ENCODE measurements at regions not wholly inside any gene's neighbourhood (a gene's known extent, or its start where the extent isn't known, plus 50 kb on each side); places are given as distances from the start of the nearest gene placed in this dataset.

- TF ChIP-seq POLR2A (IDR thresholded peaks at IDR 0.05; ENCODE audit: low read depth, low read length) (no peak), SPI1 (IDR thresholded peaks at IDR 0.05; ENCODE audit: low read depth, low read length) (peak; percentile 100), POLR2AphosphoS5 (IDR thresholded peaks at IDR 0.05; ENCODE audit: low read depth, low read length) (no peak)
- no peak for FAIRE-seq
- DNase-seq (ENCODE audit: insufficient read length, low spot score): no peak
These were observed 1241.6 kb upstream of the USP15 start for GRCh38 chr12:61018571-61018970.

- DNase-seq (ENCODE audit: insufficient read length, low spot score): no peak
- TF ChIP-seq TAF1 (IDR thresholded peaks at IDR 0.05; ENCODE audit: low read depth, low read length): no peak
- no peak for TF ChIP-seq POLR2AphosphoS5 (IDR thresholded peaks at IDR 0.05; ENCODE audit: low read depth, low read length)
- TF ChIP-seq POU2F2 (IDR thresholded peaks at IDR 0.05; ENCODE audit: low read depth, low read length): no peak
- no peak for TF ChIP-seq POLR2A (IDR thresholded peaks at IDR 0.05; ENCODE audit: low read depth, low read length)
- no peak for TF ChIP-seq SPI1 (IDR thresholded peaks at IDR 0.05; ENCODE audit: low read depth, low read length)
- TF ChIP-seq PAX5 (IDR thresholded peaks at IDR 0.05; ENCODE audit: insufficient read depth, low read length, severe bottlenecking): no peak
- FAIRE-seq: no peak
These were observed 1237.0 kb upstream of the USP15 start for GRCh38 chr12:61023231-61023630.

DNA sequence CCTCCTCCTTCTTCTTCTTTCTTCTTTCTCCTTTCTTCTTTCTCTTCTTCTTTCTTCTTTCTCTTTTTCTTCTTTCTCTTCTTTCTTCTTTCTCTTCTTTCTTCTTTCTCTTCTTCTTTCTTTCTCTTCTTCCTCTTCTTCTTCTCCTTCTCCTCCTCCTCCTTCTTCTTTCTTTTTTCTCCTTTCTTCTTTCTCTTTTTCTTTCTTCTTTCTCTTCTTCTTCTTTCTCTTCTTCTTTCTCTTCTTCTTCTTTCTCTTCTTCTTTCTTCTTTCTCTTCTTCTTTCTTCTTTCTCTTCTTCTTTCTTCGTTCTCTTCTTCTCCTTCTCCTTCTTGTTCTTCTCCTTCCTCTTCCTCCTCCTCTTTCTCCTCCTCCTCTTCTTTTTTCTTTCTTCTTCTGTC, 1230.7 kb upstream of the USP15 start:
- FAIRE-seq: no peak
- TF ChIP-seq TAF1 (IDR thresholded peaks at IDR 0.05; ENCODE audit: low read depth, low read length) (no peak), PAX5 (IDR thresholded peaks at IDR 0.05; ENCODE audit: insufficient read depth, low read length, severe bottlenecking) (no peak), POLR2AphosphoS5 (IDR thresholded peaks at IDR 0.05; ENCODE audit: low read depth, low read length) (no peak), SPI1 (IDR thresholded peaks at IDR 0.05; ENCODE audit: low read depth, low read length) (no peak), POLR2A (IDR thresholded peaks at IDR 0.05; ENCODE audit: low read depth, low read length) (no peak), POU2F2 (IDR thresholded peaks at IDR 0.05; ENCODE audit: low read depth, low read length) (no peak)
- DNase-seq (ENCODE audit: insufficient read length, low spot score): no peak

- DNase-seq (ENCODE audit: insufficient read length, low spot score) (no peak), FAIRE-seq (no peak)
- TF ChIP-seq TAF1 (IDR thresholded peaks at IDR 0.05; ENCODE audit: low read depth, low read length) (no peak), SPI1 (IDR thresholded peaks at IDR 0.05; ENCODE audit: low read depth, low read length) (no peak), POLR2A (IDR thresholded peaks at IDR 0.05; ENCODE audit: low read depth, low read length) (no peak), POU2F2 (IDR thresholded peaks at IDR 0.05; ENCODE audit: low read depth, low read length) (no peak), PAX5 (IDR thresholded peaks at IDR 0.05; ENCODE audit: insufficient read depth, low read length, severe bottlenecking) (no peak), POLR2AphosphoS5 (IDR thresholded peaks at IDR 0.05; ENCODE audit: low read depth, low read length) (no peak)
These were observed 1222.4 kb upstream of the USP15 start for GRCh38 chr12:61037792-61038191.

DNA sequence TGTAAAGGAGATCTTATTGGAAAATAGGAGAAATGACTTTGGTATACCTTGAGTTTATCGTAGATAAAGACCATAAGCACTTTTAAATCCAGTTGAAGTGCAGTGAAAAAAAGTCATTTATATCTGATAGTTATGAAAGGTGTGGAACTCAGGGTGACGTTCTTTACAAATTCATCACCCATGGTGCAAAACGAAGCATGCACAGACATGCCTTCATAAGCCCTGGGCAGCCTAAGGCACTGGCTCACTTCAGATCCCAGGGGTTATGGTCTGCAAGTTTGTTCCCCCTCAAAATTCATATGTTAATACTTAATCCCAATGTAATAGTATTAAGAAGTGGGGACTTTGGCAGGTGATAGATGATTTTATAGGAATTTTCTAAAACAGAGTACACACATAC, 1216.4 kb upstream of the USP15 start:
- DNase-seq (ENCODE audit: insufficient read length, low spot score) (no peak), FAIRE-seq (no peak)
- TF ChIP-seq POLR2A (IDR thresholded peaks at IDR 0.05; ENCODE audit: low read depth, low read length) (no peak), POLR2AphosphoS5 (IDR thresholded peaks at IDR 0.05; ENCODE audit: low read depth, low read length) (no peak), POU2F2 (IDR thresholded peaks at IDR 0.05; ENCODE audit: low read depth, low read length) (no peak), PAX5 (IDR thresholded peaks at IDR 0.05; ENCODE audit: insufficient read depth, low read length, severe bottlenecking) (no peak), TAF1 (IDR thresholded peaks at IDR 0.05; ENCODE audit: low read depth, low read length) (no peak), SPI1 (IDR thresholded peaks at IDR 0.05; ENCODE audit: low read depth, low read length) (no peak)

- DNase-seq (ENCODE audit: insufficient read length, low spot score) (no peak), FAIRE-seq (no peak)
- TF ChIP-seq PAX5 (IDR thresholded peaks at IDR 0.05; ENCODE audit: insufficient read depth, low read length, severe bottlenecking): no peak
- TF ChIP-seq SPI1 (IDR thresholded peaks at IDR 0.05; ENCODE audit: low read depth, low read length): no peak
- TF ChIP-seq POLR2A (IDR thresholded peaks at IDR 0.05; ENCODE audit: low read depth, low read length): no peak
- TF ChIP-seq POU2F2 (IDR thresholded peaks at IDR 0.05; ENCODE audit: low read depth, low read length): no peak
These were observed 1215.4 kb upstream of the USP15 start for GRCh38 chr12:61044766-61045165.

- no peak for FAIRE-seq
- no peak for DNase-seq (ENCODE audit: insufficient read length, low spot score)
- TF ChIP-seq TAF1 (IDR thresholded peaks at IDR 0.05; ENCODE audit: low read depth, low read length): no peak
- no peak for TF ChIP-seq PAX5 (IDR thresholded peaks at IDR 0.05; ENCODE audit: insufficient read depth, low read length, severe bottlenecking)
- no peak for TF ChIP-seq POLR2AphosphoS5 (IDR thresholded peaks at IDR 0.05; ENCODE audit: low read depth, low read length)
- TF ChIP-seq POU2F2 (IDR thresholded peaks at IDR 0.05; ENCODE audit: low read depth, low read length): no peak
- no peak for TF ChIP-seq POLR2A (IDR thresholded peaks at IDR 0.05; ENCODE audit: low read depth, low read length)
- no peak for TF ChIP-seq SPI1 (IDR thresholded peaks at IDR 0.05; ENCODE audit: low read depth, low read length)
These were observed 1189.4 kb upstream of the USP15 start for GRCh38 chr12:61070640-61071414.

DNA sequence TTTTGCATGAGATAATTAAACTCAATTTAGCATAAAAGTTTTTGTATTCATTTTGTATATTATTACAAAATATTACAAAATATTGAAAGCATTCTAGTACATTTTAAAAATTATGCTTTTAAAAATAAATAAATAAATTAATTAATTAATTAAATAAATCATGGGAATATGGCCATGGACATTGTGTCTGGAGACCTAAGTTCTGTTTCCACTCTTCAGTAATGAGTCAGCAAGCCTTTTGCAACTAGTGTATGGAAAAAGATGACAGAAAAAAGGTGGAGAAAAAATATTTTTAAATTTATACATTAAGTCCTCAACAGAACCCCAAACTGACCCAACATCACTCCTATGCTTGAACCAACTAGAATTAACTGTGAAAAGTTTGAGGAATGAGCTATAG, 1187.5 kb upstream of the USP15 start:
- FAIRE-seq (no peak), DNase-seq (ENCODE audit: insufficient read length, low spot score) (no peak)
- TF ChIP-seq POLR2AphosphoS5 (IDR thresholded peaks at IDR 0.05; ENCODE audit: low read depth, low read length): no peak
- no peak for TF ChIP-seq POU2F2 (IDR thresholded peaks at IDR 0.05; ENCODE audit: low read depth, low read length)
- no peak for TF ChIP-seq PAX5 (IDR thresholded peaks at IDR 0.05; ENCODE audit: insufficient read depth, low read length, severe bottlenecking)
- TF ChIP-seq SPI1 (IDR thresholded peaks at IDR 0.05; ENCODE audit: low read depth, low read length): no peak
- TF ChIP-seq TAF1 (IDR thresholded peaks at IDR 0.05; ENCODE audit: low read depth, low read length): no peak
- no peak for TF ChIP-seq POLR2A (IDR thresholded peaks at IDR 0.05; ENCODE audit: low read depth, low read length)

DNA sequence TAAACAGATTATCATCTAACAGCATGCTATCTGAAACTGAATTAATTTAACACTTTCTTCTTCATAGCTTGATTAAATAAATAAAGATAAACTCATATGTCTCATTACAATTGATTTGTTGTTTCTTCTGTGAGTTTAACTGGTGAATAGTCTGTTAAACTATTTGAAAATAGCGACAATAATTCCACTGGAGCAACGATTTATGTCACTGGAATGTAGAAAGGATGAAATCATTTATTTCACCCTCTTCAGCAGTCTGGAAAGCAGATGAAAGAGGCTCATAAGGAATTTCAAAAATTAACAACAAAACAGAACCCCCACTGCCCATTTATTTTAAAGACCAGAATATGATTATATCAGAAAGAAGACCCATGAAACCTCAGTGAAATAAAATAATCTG, 1165.1 kb upstream of the USP15 start:
- no peak for DNase-seq (ENCODE audit: insufficient read length, low spot score)
- FAIRE-seq: no peak
- no peak for TF ChIP-seq POU2F2 (IDR thresholded peaks at IDR 0.05; ENCODE audit: low read depth, low read length)
- no peak for TF ChIP-seq SPI1 (IDR thresholded peaks at IDR 0.05; ENCODE audit: low read depth, low read length)
- TF ChIP-seq POLR2A (IDR thresholded peaks at IDR 0.05; ENCODE audit: low read depth, low read length): no peak
- TF ChIP-seq TAF1 (IDR thresholded peaks at IDR 0.05; ENCODE audit: low read depth, low read length): no peak
- TF ChIP-seq PAX5 (IDR thresholded peaks at IDR 0.05; ENCODE audit: insufficient read depth, low read length, severe bottlenecking): no peak
- no peak for TF ChIP-seq POLR2AphosphoS5 (IDR thresholded peaks at IDR 0.05; ENCODE audit: low read depth, low read length)
